GM19043 (cell line): ENCODE measurements at regions not wholly inside any gene's neighbourhood (a gene's known extent, or its start where the extent isn't known, plus 50 kb on each side); places are given as distances from the start of the nearest gene placed in this dataset.

Source experiments
- ATAC-seq: cut with Tn5 transposase; IDR thresholded peaks from one replicate; pipeline ENCODE4 v1.9.1; 2021; ENCODE audit warnings: low read depth; ENCODE audit not compliant: unreplicated experiment

DNA sequence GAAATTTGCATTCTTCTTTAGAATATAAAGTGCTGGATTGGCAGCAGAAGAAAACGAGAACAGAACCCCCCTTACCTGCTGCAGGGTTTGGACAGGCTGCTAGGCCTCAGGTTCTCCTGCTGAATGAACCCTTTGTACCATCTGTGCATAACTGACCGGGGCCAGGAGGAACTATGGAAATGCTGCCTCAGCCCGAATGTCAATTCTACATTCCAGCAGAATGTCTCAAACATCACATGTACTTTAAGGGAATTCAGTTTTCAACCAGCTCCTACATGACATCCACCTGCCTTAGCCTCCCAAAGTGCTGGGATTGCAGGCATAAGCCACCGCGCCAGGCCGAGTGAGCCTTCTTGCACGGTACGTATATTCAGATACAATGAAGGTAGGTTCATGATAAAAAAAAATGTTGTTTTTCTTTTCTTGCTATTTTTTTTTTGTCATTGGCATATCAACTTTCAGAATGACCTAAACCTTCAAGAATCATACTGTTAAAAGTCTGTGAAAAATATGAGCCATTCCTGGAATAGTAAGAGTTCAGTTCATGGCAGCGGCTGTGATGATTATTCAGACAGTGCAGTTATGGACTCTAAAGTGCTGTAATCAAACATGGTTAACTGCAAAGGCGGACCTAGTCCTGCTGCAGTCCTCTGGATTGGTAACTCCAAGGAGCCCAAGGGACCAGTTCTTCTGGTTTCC, 84.4 kb upstream of the TNS3 start:
- no peak for ATAC-seq

DNA sequence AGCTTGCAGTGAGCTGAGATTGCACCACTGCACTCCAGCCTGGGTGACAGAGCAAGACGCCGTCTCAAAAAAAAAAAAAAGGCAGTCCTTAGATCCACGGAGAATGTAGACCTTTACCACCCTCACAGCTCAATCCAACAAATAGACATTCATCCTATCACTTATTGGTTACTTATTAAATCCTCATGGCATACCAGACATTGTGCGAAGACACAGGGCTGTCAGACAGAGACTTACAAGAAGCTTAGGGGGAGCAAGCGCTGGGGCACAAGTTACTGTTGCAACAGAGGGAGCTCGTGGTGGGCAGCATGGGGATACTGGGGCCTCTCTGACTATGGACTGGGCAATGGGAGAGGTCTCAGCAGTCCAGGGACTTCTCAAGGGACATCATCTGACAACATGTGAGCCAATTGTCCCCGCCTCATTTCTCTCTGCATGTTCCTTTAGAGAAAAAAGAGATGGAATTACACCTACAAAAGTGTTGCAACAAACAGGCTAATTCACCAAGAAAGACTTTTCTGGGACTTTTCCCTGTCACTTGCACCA, 82.8 kb upstream of the TNS3 start:
- no peak for ATAC-seq

DNA sequence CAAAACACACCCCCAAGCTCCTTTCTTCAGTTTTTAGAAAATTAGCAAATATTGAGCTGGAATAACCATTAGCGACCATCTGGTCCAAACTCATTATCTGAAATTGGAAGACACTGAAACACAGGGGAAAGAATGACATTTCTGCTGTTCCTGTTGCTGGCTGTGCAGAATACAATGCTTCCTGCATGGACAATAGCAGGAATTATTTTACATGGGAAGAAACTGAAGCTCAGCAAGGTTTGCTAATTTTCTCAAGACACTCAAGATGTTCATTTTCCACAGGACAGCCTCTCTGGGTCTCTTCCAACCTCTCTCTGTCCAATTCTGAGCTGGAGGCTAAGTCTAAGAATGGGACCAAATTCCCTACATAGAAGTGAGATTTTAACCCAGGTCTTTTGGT, 81.9 kb upstream of the TNS3 start:
- ATAC-seq, result no peak

DNA sequence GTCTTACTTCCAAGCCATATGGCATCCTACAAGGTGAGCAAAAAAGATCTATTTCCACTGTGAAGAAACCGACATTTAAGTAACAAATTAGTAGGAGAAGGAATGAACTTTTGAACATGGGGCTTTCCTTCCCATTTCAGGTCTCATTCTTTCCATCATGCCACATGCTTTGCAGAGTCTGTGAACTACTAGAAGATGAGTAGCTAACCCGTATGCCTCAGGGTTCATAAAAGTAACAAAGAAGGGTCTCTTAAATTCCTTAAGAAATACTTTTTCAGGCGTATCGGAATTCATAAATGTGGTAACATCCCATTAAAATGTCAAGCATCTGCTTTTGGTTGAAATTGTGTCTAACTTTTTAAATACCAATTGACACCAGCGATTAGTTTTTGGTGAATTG, 81.3 kb upstream of the TNS3 start:
- no peak for ATAC-seq

DNA sequence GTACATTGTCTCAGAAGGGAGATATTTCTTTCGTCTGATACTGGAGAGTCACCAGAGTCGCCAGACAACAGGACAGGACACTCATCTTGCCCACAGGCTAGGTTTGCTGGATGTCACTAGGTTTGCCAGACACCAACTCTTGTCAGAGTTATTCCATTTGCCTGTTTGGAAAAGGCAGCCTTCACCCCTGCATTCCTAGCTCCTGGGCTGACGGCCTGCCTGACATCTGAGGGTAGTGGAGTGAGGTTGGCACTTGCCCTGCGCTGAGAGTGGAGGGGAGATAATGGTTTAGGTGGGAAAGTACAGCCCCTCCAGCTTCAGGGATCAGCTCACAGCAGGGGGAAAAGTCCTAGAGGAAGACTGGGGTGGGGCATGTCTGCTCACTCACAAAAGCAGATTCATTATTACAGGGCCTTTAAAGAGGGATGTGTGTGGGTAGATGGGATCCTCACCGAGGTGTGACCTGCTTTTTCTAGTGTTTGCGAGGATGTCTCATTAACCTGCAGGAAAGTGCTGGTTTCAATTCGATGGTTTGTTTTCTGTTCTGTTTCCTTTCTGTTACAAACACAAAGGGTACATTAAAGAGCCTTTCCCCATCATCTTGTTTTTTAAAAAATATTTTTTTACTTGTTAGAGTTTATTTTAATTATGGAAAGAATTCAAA, 79.3 kb upstream of the TNS3 start:
- ATAC-seq, result peak; percentile 63

DNA sequence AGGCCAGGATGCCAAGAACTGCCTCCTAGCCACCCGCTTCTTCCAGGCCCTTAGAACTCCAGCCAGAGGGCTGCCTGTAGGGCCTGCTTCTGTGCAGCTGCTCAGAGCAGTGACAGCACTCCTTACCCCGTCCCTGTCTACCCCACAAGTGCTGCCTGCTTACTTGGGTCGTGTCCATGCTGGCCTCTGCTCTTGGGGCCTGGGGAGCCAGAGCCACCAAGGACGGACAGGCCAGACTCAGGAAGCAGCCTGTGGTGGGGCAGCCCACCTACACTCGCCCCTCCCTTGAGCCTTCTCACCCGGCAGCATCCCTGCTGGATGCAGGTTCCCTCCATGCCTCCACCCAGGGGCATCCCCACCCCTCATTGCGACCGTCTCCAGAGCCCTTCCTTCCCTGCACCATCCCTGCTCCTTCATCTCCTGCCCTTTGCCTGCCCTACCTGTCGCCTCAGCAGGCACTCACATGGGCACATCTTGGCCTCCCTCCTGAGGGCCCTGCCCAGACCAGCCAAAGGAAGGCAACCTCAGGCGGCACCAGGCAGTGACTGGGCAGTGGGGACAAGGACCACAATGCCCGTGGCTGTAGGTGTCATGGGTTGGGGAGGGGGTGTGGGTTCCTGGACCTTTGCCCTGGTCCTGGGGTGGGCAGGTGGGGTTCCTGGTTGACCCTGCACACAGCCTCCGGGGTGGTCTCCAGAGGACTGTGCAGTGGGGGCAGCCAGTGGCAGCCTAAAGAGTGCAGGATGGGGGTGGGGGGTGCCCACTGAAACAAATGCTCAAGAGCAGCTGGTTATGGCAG, 78.0 kb upstream of the TNS3 start:
- ATAC-seq, result no peak

DNA sequence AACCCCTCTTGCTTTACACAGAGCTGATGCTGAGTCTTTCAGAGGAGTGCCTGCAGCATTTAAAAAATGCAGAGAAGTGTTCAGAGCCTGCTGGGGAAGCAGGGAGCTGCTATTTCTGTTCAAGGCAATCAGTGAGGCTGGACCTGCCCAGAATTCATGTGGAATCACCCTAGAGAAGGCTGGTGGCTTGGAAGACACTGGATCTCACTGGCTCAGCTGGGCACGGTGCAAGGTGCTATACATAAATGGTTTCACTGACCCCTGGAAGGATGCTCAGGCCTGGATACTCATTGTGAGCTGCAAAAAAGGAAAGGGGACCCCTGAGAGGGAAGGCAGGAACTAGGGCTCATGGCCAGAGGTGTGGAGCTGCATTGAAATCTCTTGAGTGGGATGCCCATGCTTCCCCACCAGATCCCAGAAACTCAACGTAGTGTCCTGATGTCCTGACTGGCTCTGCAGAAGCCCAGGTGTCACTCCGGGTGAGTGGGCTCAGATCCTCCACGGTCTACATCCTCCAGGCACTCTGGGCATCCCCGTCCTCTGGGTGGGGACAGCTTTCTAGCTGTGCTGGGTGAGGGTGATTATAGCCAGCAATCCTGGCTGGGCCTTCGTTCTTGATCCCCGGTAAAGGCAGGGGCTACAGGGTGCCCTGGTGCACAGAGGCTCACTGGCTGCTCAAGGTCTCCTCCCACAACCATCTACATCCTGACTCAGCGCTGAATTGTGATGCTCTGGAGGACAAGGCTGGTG, 77.2 kb upstream of the TNS3 start:
- ATAC-seq, result no peak

DNA sequence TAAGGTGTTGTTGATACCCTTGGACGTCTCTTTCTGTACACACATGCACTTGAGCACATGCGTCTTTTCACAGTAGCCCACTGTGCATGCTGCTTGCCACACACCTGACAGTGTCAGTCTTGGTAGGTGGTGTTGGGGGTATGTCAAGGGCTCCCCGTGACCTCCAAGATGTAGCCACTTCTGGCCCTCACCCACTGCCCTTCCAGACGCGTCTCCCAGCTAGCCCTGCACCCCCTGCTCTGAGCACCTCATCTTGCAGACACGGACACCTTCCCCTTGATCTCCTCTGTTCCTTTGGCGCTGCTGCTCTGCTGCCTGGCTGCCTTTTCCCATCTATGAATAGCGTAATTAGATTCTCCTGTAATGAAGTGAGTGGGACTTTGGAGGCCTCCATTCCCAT, 75.2 kb upstream of the TNS3 start:
- ATAC-seq, result no peak

DNA sequence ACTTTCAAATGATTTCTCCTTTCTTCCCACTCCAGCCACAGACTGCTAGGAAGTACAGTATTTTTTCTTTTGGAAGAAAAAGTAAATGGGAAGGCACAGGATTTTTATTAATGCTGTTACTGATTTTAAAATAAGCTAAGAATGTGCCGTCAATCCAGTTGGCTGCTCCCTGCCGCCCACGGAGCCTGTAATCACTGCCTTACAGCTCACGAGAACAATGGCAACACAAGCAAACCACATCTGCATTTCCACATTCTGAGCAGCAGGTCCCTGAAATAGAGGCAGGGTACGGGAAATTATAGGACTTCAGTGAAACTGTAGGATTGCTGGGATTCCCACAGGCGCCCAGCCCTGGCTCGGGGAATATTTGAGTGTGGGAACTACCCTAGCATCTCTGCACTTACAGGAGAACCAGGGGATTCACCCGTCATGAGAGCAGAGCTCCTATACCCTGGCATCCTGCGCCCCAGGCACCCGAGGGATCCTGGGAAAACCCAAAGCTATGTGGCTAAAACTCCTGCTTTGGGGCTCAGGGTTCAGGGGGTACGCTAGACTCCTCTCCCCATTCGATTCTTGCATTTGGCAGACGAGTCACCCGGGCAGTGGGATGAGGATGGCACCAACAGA, 72.9 kb upstream of the TNS3 start:
- no peak for ATAC-seq

DNA sequence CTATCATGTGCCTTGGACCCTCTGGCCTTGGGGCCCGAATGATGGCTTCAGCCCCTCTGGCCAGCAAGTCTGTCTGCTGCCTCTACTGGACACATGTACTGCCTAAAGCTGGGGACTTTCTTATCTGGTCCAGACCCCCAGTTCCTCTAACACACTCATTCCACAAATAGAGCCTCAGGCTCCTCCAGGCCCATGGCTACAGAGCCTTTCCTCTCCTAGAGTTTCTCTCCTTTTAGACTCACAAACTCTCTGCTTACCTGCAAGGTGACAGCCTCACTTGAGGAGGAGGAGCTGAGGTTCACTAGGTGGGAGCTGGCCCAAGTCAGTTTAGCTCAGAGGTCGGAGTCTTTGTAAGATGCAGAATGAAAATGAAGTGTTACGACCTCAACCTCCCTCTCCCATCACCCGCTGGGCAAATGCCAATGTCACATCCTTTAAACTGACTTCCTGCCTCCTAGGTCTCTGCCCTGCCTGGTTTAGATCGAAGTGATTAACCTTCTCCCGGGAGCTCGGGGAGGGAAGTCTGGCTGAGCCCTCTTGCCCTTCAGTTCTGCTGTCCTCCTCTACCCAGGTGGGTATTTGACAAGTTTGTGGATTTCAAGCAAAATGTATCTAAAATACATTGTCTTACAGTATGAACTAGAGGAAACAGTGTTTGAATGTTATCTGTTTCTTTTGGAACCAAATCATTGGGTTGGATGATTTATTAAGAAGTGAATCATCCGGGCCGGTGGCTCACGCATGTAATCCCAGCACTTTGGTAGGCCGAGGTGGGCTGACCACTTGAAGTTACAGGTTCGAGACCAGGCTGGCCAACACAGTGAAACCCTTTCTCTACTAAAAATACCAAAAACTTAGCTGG, 71.9 kb upstream of the TNS3 start:
- ATAC-seq, result no peak

DNA sequence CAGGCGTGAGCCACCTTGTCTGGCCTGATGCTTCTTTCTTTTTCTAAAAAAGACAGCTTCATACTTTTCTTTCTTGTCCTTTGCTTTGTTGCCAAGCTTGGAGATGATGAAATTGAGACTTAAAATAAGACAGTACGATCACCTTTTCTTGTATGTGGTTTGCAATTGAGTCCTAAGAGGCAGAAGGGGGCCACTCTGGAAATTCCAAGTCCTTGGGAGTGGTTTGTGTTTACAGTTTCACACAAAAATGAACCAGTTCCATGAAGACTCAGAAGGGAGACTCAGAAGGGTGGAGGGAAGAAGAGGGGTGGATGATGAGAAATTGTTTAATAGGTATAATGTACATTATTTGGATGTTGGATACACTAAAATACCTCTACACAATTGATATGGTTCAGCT, 70.7 kb upstream of the TNS3 start:
- no peak for ATAC-seq

DNA sequence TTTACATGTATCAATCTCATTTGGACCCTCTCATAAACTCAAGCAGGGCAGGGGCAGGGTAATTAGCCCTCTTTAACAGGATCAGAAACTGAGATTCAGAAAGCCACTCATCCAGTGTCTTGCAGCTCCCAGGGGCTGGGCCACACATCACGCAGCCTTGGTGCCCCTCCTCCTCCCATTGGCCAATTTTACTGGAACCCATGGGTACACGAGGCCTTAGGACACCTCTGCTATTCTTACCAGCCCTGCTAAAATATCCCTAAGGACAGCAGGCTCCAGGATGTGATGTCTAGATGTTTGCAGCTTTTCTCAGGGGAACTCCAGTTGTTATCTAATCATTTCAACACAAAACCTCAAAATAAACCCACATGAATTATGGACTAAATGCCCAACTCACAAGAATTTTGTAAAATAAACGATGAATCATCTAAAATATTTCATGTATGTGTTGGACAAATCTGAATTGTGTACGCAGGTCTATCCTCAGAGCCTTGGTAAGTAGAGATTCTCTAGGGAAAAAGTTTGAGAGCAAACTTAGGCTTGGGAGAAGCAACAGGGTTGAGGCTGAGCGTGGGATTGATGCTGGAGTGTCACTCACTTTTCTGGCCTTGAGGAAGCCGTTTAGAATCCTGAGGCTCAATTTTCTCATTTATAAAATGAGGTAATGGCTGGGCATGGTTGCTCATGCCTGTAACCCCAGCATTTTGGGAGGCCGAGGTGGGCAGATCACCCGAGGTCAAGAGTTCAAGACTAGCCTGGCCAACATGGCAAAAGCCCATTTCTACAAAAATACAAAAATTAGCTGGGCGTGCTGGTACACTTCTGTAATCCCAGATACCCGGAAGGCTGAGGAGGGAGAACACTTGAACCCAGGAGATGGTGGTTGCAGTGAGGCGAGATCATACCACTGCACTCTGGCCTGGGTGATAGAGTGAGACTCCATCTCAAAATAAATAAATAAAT, 69.7 kb upstream of the TNS3 start:
- ATAC-seq, result no peak

DNA sequence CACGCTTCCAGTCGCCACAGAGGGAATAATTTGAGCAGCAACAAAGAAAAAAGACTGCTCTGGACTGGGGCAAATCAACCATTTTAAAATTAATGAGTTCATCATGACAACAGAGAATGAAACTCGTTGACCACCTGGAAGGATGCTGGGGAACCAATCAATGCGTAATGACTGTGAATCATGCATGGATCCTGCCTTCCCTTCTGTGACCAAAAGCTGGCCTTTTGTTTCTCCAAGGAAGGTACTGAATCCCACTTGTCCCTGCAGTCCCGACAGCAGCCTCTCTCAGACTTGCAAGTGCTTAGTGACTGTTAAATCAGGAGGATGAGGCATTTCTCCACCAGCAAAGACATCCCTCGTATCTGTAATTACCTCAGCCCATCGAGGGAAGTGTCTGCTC, 68.0 kb upstream of the TNS3 start:
- ATAC-seq, result no peak

DNA sequence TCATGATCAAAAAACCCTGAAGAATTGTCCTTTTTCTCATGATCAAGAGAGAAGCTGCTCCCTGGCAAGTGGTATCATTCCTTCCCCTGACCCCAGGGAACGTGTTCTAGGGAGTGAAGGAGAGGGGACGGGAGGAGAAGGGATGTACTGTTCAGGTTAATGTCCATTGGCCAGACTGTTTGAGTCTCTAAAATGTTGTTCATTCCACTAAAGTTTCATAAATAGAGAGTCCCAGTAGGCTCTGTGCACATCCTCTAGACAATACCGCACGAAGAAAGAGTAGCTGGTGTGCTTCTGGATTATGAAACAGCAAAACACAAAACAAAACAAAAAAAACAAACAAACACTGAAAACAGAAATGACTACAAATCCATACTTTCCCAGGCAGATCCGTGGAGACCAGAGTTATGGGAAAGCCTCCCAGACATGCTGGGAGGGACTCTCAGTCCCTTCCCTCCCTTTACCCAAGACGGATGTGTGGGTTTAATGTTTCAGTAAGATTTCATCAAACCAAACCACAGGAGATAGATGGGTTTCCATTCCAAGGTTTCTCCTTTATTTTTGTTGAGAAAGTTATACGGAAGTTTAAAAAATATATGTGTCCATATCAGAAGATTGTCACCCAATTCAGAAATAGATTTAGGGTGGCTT, 66.5 kb upstream of the TNS3 start:
- no peak for ATAC-seq

DNA sequence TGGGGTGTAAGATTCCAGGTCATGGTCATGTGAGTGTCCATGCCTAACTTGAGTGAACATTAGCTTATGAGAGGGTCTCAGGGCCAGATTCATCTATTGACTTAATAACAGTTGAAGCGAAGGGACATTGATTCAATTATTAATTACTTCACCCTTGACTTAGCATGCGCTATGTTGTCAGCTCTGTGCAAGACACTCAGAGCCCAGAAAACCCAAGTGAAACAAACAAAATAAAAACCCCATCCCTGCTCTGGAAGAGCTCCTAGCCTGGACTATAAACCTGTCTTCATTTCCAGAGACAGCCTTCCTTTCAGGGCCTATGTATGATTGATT, 66.0 kb upstream of the TNS3 start:
- ATAC-seq, result no peak

DNA sequence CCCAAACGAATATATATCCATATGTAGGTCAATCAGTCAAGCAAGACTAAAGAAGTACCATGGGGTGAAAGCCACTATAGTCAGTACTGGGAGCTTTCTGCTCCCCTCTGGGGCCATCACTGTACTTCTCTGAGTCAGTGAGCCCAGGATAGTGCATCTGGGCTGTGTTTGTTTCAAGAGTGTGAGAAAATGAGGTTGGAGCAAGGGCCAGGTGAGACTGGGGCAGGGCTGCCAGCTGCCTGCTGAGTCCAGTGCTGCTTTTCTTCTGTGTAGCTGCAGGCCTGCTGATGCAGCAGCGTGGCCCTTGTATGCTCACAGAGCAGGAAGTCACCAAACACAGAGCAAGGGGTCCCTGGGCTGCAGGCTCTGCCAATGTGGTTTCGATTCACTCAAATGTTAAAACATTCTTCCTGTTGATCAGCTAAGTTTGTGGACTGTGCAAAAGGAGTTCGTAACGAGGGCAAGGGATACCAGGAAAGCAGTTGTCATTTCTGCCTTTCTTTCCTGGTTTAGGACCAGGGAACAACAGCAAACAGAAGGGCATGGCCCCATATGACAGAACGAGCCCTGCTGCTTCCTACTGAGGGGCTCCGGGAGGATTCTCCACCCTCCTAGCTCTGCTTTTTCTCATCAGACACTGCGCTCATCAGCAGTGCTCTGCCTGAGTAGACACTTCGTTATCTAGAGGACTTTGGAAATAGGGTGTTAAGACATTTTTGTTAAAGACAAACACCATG, 65.4 kb upstream of the TNS3 start:
- peak; percentile 82 for ATAC-seq

DNA sequence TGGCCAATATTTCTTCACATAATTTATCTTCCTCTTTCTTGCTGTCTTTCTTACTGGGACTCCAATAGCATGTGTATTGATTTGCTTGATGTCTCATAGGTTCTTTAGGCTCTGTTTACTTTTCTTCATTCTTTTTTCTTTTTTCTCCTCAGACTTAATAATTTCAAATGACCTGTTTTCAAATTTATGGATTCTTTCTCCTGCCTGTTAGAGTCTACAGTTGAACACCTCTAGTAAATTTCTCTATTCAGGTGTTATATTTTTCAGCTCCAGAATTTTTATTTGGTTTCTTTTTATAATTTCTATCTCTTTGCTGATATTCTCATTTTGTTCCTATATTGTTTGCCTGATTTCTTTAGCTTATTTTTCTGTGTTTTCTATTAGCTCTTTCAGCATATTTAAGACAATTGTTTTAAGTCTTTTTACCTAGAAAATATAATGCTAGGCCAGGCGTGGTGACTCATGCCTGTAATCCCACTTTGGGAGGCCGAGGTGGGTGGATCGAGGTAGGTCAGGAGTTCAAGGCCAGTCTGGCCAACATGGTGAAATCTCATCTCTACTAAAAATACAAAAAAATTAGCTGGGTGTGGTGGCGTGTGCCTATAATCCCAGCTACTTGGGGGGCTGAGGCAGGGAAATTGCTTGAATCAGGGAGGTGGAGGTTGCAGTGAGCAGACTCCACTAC, 61.9 kb upstream of the TNS3 start:
- ATAC-seq, result no peak
